HG02642 (cell line): ENCODE measurements at regions not wholly inside any gene's neighbourhood (a gene's known extent, or its start where the extent isn't known, plus 50 kb on each side); places are given as distances from the start of the nearest gene placed in this dataset.

Experiments used
- ATAC-seq: cut with Tn5 transposase; IDR thresholded peaks from one replicate; pipeline ENCODE4 v1.9.1; 2021; ENCODE audit warnings: mild to moderate bottlenecking; ENCODE audit not compliant: unreplicated experiment, poor library complexity

DNA sequence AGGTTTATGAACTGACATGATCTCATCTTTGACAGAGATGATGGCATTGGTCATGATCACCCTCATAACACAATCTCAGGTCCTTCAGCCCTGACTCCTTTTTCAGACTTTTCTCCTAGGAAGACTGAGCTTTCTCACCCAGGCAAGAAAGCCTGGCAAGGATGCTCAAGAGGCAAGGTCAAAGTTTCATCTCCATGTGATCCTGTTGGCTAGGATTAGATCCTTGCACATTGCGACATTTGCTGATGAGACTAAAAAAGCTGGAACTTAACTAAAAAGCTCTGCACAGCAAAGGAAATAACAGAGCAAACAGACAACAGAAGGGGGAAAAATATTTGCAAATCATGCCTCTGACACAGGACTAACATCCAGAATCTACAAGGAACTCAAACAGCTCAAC is 444.1 kb upstream of the PSMD7 start:
- no peak for ATAC-seq

DNA sequence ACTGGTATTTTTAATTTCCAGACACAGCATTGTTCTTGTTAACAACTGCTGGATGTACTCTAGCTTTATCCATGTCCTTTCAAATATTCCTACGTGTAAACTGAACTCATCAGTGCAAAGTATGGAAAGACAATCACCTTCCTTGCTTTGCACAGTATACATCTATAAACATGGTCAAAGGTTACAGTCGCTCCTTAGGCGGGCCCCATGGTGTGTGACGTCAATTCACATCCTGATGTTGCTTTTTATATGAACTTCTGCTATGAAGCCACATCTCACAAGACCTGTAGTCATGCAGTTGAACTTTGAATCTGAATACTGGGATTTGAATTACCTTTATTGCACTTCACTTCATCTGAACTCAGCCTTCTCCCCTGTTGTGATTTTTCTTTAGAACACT is 447.6 kb upstream of the PSMD7 start:
- ATAC-seq, result no peak

DNA sequence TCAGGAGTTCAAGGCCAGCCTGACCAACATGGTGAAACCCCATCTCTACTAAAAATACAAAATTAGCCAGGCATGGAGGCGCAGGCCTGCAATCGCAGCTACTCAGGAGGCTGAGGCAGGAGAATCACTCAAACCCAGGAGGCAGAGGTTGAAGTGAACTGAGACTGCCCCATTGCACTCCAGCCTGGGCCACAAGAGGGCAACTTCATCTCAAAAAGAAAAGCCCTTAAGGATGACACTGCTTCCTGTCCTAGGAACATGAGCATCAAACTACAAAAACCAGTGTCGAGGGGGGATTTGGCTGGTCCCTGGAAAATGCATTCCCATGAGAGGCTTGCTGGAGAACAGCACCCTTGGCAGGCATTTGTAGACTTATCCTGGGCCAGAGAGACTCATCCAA is 449.5 kb upstream of the PSMD7 start:
- no peak for ATAC-seq

DNA sequence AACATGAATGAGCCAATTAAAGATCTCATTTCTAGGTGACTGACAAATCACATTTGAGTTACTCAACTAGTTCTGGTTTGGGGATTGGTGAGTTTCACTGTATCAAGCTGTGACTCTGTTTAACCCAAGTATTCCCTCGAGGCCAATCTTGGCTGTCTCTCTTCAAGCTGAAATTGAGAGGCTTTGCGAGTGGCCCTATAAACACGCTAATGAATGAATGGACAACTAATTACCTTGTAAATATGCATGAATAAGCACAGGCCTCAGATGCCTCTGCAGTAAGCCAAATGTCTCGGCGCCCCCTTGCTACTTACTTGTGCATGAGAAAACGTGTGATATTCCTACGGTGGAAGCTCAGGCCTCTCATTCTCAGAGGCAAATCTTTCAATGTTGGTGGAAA is 450.3 kb upstream of the PSMD7 start:
- no peak for ATAC-seq

DNA sequence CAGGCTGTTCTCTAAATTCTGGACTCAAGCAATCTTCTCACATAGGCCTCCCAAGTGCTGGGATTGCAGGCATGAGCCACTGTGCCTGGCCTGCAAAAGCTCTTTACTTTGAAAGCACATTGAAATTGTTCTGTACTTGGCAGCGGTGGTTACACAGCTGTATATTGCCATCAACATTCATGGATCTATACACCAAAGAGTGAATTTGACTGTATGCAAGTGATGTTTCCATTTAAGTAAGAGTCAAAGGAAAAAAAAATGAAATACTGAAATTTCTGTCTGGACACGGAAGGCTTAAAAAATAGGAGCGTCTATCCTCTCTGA is 450.6 kb upstream of the PSMD7 start:
- ATAC-seq, result no peak

DNA sequence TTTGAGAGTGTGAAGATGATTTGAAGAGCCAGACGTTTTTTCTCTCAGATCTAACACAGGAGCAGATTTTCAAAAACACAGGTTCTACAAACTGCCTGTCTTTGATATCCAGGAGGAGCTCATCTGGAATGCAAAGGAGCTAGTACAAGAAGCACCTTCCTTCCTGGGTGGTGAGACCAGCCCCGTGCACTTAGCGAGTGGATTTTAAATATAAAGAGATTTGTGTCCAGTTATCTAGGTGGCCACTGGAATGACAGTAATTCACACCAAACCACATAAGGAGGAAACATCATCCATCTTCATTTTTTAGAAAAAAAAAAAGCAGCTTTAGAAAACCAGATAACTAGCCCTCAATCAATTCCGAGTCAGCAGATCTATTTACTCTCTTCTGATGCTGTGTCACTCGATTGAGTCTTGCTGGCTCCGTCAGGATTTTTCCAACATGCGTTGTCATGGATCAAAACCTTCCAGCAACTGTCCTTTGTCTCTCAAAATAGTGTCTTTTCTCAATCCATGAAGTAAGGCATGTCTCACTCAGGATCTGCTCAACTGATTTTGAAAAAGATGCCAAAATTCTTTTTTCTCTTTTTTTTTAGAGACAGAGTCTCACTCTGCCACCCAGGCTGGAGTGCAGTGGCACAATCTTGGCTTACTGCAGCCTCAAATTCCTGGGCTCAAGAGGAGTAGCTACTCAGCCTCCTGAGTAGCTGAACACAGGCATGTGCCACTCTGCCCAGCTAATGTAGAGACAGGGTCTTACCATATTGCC is 451.2 kb upstream of the PSMD7 start:
- no peak for ATAC-seq

DNA sequence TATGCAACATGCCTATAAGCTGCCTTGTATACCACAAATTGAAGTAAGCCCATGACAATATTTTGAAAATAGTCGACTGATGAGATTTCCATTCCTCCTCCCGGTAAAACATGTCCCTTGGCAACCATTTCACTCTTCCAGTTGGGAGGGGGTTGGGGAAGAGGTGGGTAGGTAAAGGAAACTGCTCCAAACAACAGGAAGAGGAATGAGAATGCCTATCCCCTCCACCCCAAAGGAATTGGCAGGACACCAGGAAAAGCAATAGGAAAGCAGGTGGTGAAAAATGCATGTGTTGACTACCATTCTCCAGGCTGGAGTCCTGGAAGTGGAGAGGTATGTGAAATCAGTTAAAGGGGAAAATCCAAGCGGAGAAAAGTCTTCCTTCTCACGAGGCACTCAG is 455.9 kb upstream of the PSMD7 start:
- ATAC-seq, result no peak

DNA sequence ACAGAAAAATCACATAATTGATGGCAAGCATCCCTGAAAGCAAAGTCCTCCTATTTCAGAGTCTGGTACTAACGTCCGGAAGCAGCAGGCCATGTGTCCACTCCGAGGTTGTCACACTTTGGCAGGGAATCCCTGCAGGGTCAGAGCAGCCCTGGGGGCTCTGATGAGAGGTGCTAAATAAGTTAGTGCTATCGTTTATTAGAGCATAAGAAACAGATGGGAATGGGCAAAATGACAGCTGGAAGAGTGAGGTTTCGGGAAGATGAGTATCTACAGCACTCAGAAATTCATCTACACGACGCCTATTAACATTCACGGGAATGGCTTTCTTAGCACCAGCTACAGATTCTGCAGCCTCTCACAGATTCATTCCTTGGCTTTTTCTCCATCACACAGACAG is 465.4 kb upstream of the PSMD7 start:
- ATAC-seq, result no peak

DNA sequence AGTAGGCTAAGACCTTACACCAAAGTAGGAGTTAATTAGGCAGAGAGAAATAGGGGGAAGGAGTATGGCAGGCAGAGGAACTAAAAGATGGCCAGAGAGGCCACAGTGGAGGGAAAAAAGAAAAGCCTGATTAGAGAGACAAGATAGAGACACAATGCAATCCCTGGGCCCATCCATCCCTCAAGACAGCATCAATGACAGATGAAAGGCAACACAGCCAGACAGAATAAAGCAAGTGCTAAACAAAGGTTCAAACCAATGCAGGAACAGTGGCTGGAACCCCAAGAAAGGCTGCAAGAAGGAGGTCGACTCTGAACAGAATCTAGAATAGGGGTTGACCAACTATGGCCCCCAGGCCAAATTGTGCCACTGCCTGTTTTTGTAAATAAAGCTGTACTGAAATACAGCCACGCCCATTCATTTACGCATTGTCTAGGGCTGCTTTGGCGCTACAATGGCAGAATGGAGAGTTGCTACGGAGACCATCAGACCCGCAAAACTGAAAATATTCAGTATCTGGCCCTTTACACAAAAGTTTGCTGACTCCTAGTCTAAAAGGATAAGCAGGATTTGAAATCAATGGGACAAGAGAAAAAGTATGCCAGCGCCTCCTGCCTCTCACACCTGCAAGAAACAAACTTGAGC is 473.3 kb upstream of the PSMD7 start:
- no peak for ATAC-seq

DNA sequence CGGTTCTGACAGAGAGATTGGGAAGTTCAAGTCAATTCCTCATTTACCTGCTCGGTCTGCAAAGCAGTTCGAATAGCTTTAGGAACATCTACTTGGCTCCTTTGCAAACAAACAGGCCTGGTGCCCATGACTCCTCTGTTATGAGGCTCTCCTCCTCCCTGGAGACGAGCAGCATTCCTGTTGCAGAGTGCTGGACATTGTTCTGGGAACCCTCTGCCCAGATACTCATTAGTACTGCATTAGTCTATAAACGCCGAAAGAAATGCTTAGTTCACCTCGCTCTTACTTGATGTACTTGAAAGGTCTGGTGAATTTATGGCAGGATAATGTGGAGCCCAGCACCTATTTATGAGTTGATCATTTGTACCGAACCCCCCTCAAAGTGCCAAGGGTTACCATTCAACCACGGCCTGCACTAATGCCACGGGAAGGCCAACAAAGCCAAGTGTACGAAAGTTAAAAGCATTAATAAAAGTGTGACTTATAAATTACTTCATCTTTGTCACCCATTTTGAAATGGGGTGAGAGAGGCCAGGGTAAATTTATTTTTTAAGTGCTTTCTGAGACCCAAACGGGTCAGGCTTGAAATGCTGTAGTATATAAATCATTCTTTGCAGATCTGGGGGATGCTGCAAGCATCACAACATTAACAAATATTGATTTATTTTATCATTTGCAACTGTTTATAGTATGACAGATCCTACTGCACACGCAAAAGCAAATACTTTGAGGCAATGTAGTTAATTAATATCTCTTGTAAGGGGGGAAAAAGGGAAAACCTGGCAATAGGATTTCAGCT is 478.9 kb upstream of the PSMD7 start:
- no peak for ATAC-seq

DNA sequence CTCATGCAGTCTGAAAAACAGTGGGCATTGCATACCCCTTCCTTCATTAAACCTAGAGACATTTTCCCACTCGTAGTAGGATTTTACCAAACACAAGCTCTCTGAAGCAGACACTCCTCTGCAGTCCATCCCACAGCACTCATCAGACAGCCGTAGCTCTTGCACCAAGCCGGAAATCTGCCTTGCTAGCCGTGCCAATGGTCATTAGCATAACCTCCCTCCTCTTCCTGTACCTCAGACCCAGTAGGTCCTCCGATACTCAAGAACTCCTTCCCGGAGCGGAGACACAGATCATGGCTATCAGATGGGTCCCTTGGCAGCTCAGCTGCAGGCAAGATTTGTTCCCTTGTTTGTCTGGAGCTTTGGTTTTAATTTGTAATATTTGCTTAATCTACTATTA is 483.1 kb upstream of the PSMD7 start:
- ATAC-seq, result no peak

DNA sequence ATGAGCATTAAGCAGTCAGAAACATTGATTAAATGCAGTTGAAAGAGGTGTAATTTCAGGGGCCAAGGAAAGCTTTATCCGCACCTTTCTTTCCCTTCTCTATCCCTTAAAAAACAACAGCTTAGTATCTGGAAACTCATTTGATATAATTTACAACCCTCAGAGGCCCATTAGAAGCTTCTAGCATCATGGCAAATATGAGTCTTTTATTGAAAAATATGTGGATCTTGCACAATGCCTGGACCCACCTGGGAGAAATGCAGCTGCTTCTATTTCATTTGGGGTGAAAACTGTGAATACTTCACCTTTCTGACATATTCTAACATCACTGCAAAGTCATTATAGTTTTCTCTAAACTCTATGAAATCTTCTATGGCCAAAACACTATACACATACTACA is 492.2 kb upstream of the PSMD7 start:
- no peak for ATAC-seq

DNA sequence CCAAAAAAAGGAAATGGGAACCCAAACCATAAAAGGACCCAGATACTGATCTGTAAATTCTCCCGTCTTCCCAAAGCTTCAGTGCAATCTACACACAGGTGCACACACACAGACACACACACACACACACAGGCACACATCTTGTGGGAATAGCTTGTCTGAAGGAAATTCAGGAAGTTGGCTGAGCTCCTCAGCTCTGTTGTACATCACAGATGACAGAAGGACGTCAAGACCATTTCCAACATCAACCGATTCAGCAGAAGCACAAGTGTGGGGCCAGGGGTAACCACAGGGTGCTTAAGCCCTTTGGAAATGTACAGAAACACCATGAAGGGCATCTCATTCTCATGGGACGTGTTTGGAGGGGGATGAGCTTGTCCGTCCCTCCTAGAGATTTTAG is 498.1 kb upstream of the PSMD7 start:
- no peak for ATAC-seq

DNA sequence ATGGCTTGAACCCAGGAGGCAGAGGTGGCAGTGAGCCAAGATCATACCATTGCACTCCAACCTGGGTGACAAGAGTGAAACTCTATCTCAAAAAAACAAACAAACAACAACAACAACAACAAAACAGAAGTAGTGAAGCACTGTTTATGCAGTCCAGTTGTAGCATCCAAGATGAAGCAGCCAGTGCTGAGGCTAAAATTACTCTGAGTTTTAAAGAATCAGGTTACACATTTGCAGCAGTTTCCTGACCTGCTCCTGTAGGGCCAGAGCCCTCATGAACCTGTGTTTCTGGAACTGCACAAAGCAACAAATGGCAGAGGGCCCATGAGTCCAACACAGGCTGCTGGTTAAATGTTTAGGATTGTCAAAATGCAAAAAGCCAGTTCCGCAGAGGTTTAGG is 499.5 kb upstream of the PSMD7 start:
- ATAC-seq, result no peak

DNA sequence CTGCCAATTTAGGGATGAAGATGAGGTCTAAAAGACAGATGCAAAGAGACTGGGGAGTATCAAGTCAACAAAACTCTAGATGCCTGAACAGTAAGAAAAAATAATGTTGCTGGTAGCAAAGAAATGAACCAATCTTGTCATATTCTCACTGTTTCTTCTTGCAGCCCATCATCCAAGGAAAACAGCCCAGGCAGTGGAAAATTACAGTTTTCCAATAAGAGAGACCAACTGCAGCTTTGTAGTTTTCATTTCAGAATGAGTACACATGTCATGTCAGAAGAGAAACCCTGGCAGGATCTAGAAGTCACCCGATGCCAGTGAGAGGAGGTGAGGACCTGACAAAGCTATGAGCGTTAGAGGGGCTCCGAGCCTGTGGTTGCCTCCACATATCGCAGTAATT is 500.4 kb upstream of the PSMD7 start:
- no peak for ATAC-seq

DNA sequence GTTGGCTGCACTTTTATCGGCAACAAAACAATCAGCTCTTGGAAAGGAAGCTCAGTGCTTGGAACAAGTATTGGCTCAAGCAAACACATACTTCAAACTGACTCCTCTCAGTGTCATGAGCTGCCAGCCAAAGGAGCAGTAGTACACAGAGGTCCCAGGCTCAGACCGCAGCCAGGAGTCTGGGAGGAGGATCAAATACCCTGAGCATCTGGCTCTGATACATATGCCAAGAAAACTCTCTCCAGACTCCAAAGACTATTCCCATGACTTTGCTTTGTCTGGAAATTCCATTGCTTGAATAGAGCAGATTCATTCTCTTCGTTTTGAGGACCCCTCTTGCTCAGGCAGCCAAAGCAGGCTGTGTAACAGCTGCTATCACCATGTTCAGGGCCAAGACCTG is 501.6 kb upstream of the PSMD7 start:
- ATAC-seq, result no peak

DNA sequence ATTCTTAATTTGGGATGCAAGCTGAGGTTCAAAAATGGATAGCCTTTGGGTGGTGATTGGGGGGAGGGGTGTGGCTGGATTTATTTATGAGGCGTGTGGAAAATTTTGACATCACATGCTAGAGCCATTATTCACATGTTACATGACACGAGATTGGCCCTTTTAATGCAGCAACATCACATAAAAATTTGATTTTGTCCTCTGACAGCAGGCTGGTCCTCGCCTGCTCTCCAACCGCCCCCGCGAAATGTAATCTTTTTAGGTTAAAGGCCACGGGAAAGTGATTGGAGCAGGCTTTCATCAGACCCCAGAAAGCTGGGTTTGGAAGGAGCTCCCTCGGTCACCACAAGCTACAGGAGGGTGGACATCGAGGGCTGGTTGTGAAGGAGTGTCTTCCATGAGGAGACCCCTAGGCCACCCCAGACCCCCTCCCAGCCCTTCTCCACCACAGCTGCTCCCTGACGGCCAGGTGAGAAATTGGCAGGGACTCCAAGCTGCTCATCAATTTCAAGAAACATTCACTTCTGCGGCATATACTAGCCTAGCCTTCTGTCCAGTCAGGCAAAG is 502.7 kb upstream of the PSMD7 start:
- ATAC-seq, result no peak

DNA sequence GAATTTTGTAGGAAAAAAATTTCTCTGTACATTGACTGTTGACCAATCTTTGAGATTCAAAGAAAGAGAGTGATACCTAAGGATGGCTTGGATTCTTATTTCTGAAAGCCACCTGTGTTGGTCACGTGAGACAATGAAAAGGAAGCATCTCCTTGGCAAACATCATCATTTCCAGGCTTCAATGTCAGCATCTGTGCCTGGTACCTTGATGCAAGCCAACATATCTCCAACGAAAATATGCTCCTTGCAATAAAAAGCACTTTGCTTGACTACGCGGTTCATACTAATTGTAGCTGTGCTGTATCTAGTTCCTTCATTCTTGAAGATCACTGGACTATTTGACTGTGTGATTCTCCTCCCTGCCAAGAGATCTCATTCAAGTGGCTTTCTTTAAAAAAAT is 503.4 kb upstream of the PSMD7 start:
- no peak for ATAC-seq

DNA sequence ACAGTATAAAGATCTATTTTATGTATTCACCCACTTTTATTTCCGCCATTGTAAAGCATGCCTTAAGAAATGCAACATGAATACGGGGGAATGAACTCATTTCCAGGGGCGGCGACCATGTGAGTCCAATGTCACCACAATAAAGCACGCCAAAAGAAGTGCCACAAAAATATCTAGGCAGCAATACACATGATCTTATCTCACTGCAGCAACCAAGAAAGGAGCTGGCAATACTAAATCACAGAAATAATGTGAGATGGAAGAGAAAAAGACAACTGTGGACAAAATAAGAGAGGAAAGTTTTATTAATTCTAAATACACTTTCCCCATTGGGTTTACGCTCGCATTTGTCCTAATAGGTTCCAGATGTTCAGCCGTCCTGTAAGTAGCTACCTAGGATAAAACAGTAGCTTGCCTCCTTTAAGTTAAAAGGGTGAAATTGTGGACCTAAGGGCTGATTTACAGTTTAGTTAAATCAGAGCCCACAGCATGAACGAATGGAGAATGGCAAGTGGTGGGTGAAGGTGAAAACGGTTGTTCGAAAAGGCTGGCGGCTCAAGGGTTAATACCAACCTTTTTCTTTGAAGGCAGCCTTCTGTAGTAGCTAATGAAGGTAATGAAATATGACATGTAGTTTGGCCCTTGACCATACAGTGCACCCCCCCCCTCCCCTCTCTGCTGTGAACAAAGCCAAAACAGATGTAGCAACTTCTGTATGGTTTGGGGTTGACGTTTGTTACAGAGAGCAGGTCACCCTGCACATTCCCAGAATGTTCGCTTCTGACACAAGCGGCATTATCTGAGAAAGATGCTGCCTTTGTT is 504.2 kb upstream of the PSMD7 start:
- no peak for ATAC-seq

DNA sequence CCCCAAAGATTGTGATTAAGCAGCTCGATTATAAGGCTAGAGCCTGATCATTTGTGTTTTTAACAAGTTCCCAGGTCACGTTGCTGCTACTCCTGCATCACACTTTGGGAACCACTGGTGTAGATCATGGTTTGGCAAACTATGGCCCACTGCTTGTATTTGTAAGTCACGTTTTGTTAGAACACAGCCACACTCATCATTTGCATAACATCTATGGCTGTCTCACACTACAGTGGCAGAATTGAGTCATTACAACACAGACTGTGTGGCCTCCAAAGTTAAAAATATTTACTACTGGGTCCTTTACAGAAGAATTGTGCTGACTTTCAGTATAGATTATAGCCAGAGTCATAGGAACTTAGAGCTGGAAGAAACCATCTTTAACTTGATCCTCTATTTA is 515.3 kb upstream of the PSMD7 start:
- ATAC-seq, result no peak

DNA sequence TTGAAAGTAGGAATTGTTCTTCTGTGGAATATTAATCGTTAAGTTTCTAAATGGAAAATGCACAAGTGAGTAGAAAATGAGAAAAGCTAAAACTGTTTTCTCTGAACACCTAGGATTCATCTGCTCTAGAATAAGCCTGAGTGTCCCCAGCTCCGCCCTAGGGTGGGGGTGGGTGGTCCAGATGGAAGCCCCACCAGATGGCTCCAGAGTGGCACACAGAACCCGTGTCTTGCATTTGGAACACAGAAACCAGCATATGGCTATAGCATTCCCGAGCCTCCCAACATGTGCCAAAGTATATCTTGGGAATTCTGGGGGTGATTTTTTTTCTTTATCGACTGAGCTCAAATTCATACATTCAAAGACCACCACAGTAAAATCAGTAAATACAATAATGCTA is 517.7 kb upstream of the PSMD7 start:
- no peak for ATAC-seq
